Osteocyte (in vitro differentiated cells): ENCODE measurements at regions not wholly inside any gene's neighbourhood (a gene's known extent, or its start where the extent isn't known, plus 50 kb on each side); places are given as distances from the start of the nearest gene placed in this dataset.

Source experiments
- DNase-seq: peaks from one replicate; pipeline ENCODE4 v3.0.0; 2021; ENCODE audit warnings: mixed read lengths; ENCODE audit not compliant: unreplicated experiment; ENCODE audit errors: extremely low spot score
- H3K27ac Mint-ChIP-seq: one replicate; pipeline ENCODE4 v1.8.0; 2021; ENCODE audit warnings: mild to moderate bottlenecking, mixed read lengths; ENCODE audit not compliant: unreplicated experiment
- H3K27me3 Mint-ChIP-seq: one replicate; pipeline ENCODE4 v1.8.0; 2021; ENCODE audit warnings: mixed read lengths; ENCODE audit not compliant: unreplicated experiment
- H3K36me3 Mint-ChIP-seq: one replicate; pipeline ENCODE4 v1.8.0; 2021; ENCODE audit warnings: mixed read lengths; ENCODE audit not compliant: unreplicated experiment
- H3K4me1 Mint-ChIP-seq: one replicate; pipeline ENCODE4 v1.8.0; 2021; ENCODE audit warnings: mixed read lengths; ENCODE audit not compliant: unreplicated experiment
- H3K4me3 Mint-ChIP-seq: one replicate; pipeline ENCODE4 v1.8.0; 2021; ENCODE audit warnings: mild to moderate bottlenecking, moderate library complexity, mixed read lengths; ENCODE audit not compliant: unreplicated experiment
- H3K9me3 Mint-ChIP-seq: one replicate; pipeline ENCODE4 v1.8.0; 2021; ENCODE audit warnings: mixed read lengths; ENCODE audit not compliant: unreplicated experiment
- TF ChIP-seq, protein P1 (sequence below): fragments of 200-600 bp; sonication (generic); IDR thresholded peaks from 2 replicates; pipeline ENCODE4 v1.5.0; 2021; ENCODE audit warnings: antibody characterized with exemption, mild to moderate bottlenecking, moderate library complexity

DNA sequence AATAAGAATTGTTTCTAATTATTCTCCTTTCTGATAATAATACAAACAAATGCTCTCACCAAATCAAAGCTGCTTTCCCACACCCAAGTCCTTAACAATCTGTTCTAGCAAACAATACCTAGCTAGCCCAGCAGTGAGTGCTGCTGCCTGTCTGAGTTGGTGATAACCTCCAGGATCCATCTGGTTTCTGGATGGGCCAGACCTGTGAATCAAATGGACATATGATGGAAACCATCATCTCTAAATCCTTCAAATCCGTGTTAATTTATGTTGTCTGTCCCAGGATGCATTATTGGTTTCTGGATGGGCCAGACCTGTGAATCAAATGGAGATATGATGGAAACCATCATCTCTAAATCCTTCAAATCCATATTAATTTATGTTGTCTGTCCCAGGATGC, 1230.0 kb downstream of the AMY1C start:
- H3K9me3 Mint-ChIP-seq: peaks cover 3% of the 10 kb centered on the region
- no peaks in the 10 kb centered on the region for H3K4me1 Mint-ChIP-seq
- H3K27me3 Mint-ChIP-seq: no peaks in the 10 kb centered on the region
- no peak overlapping the region for H3K27ac Mint-ChIP-seq
- no peak for DNase-seq
- H3K4me3 Mint-ChIP-seq: no peak overlapping the region
- no peaks in the 10 kb centered on the region for H3K36me3 Mint-ChIP-seq
- TF ChIP-seq, protein P1, sequence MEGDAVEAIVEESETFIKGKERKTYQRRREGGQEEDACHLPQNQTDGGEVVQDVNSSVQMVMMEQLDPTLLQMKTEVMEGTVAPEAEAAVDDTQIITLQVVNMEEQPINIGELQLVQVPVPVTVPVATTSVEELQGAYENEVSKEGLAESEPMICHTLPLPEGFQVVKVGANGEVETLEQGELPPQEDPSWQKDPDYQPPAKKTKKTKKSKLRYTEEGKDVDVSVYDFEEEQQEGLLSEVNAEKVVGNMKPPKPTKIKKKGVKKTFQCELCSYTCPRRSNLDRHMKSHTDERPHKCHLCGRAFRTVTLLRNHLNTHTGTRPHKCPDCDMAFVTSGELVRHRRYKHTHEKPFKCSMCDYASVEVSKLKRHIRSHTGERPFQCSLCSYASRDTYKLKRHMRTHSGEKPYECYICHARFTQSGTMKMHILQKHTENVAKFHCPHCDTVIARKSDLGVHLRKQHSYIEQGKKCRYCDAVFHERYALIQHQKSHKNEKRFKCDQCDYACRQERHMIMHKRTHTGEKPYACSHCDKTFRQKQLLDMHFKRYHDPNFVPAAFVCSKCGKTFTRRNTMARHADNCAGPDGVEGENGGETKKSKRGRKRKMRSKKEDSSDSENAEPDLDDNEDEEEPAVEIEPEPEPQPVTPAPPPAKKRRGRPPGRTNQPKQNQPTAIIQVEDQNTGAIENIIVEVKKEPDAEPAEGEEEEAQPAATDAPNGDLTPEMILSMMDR: no peak

DNA sequence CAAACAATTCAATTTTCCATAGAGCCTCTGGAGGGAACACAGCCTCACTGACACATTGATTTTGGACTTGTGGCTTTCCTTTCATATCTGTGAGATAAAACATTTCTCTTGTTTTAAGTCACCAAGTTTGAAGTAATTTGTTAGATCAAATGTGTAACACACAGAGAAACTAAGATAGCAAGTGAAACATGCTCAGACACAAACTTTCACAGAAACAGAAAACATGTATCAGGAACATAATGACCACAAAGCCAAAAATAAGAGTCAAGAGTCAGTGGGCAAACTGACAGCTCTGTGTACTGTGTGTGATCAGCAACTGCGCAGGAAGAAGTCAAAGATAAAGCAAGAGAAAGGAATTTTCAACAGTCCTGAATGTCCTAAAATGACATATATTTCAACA, 1237.5 kb downstream of the AMY1C start:
- H3K27me3 Mint-ChIP-seq: no peaks in the 10 kb centered on the region
- H3K4me3 Mint-ChIP-seq: no peak overlapping the region
- H3K27ac Mint-ChIP-seq: no peak overlapping the region
- no peaks in the 10 kb centered on the region for H3K36me3 Mint-ChIP-seq
- peaks cover 6% of the 10 kb centered on the region for H3K9me3 Mint-ChIP-seq
- DNase-seq: no peak
- TF ChIP-seq, protein P1: no peak
- no peaks in the 10 kb centered on the region for H3K4me1 Mint-ChIP-seq

DNA sequence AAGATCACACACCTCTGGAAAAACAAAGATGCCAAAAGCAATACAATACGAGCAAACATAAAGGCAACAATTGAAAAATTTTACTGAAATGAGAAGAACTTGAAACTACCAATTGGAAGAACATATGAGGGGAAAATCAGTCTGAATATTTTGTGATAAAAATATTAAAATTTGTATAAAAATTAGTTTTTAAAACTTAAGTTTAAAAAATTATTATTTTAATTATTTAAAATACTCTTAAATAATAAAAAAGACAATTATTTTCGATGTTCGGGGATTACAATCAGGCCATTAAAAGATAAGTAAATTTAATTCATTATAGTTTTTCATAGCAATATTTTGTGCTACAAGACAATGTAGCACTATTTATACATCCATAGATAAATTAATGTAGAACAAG, 1239.3 kb downstream of the AMY1C start:
- H3K27me3 Mint-ChIP-seq: no peaks in the 10 kb centered on the region
- no peaks in the 10 kb centered on the region for H3K4me1 Mint-ChIP-seq
- H3K9me3 Mint-ChIP-seq: peaks cover 6% of the 10 kb centered on the region
- DNase-seq: no peak
- no peaks in the 10 kb centered on the region for H3K36me3 Mint-ChIP-seq
- TF ChIP-seq, protein P1: no peak
- H3K4me3 Mint-ChIP-seq: no peak overlapping the region
- H3K27ac Mint-ChIP-seq: no peak overlapping the region

DNA sequence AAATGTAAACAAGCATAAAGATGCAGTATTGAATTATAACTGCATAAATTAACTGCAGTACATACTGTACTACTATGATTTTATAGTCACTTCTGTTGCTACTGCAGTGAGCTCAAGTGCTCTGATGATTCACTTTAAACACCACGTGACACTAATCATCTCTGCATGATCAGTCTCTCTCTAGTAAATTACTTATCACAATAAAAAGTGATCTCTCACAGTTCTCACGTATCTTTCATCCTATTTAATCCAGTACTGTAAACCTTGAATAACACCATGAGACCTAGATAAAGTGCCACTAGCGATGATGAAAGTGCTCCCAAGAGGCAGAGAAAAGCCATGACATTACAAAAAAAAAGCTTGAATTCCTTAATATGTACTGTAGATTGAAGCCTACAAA, 1242.0 kb downstream of the AMY1C start:
- no peaks in the 10 kb centered on the region for H3K9me3 Mint-ChIP-seq
- no peak overlapping the region for H3K27ac Mint-ChIP-seq
- no peaks in the 10 kb centered on the region for H3K36me3 Mint-ChIP-seq
- TF ChIP-seq, protein P1: no peak
- H3K27me3 Mint-ChIP-seq: no peaks in the 10 kb centered on the region
- no peak overlapping the region for H3K4me3 Mint-ChIP-seq
- DNase-seq: no peak
- no peaks in the 10 kb centered on the region for H3K4me1 Mint-ChIP-seq

DNA sequence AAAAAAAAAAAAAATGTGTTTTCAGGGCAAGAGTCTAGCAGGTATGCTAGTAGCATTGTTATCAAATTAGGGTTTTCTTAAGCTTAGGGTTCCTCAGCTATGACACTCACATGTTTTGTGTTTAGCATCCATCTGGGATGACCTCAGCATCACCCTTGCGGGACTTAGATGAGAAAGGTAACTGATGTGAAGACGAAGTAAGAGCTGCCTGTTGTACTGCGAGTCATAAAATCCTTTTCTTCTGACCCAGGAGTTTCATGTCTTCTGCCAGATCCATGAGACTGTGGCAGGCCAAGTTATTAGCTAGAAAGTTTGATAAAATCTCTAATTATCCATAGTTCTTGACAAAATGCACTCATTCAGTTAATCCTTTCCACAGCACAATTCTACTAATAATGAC, 1251.1 kb downstream of the AMY1C start:
- H3K9me3 Mint-ChIP-seq: no peaks in the 10 kb centered on the region
- no peak overlapping the region for H3K4me3 Mint-ChIP-seq
- no peaks in the 10 kb centered on the region for H3K36me3 Mint-ChIP-seq
- TF ChIP-seq, protein P1: no peak
- DNase-seq: no peak
- H3K4me1 Mint-ChIP-seq: no peaks in the 10 kb centered on the region
- no peak overlapping the region for H3K27ac Mint-ChIP-seq
- H3K27me3 Mint-ChIP-seq: no peaks in the 10 kb centered on the region
